Ishikawa (cell line): ENCODE measurements at regions not wholly inside any gene's neighbourhood (a gene's known extent, or its start where the extent isn't known, plus 50 kb on each side); places are given as distances from the start of the nearest gene placed in this dataset.

Experiments
- CEBPB ChIP-seq: IDR thresholded peaks from 2 replicates; pipeline ENCODE4 v1.6.1; 2012
- CREB1 ChIP-seq: IDR thresholded peaks from 2 replicates; pipeline ENCODE4 v1.6.1; 2012; ENCODE audit warnings: low read depth
- EGR1 ChIP-seq: IDR thresholded peaks from 2 replicates; pipeline ENCODE4 v1.6.1; 2012
- EP300 ChIP-seq: IDR thresholded peaks from 2 replicates; pipeline ENCODE4 v1.6.1; 2012; ENCODE audit warnings: borderline replicate concordance
- FOXM1 ChIP-seq: IDR thresholded peaks from 2 replicates; pipeline ENCODE4 v1.6.1; 2012; ENCODE audit warnings: low read depth, borderline replicate concordance
- NFIC ChIP-seq: IDR thresholded peaks from 2 replicates; pipeline ENCODE4 v1.6.1; 2012
- RAD21 ChIP-seq: IDR thresholded peaks from 2 replicates; pipeline ENCODE4 v1.6.1; 2012; ENCODE audit warnings: low read depth
- TAF1 ChIP-seq: IDR thresholded peaks from 2 replicates; pipeline ENCODE4 v1.6.1; 2012; ENCODE audit warnings: low read depth, mild to moderate bottlenecking
- TCF12 ChIP-seq: IDR thresholded peaks from 2 replicates; pipeline ENCODE4 v1.6.1; 2012; ENCODE audit warnings: low read depth
- TEAD4 ChIP-seq: IDR thresholded peaks from 2 replicates; pipeline ENCODE4 v1.6.1; 2012
- YY1 ChIP-seq: IDR thresholded peaks from 2 replicates; pipeline ENCODE4 v1.6.1; 2012; ENCODE audit warnings: low read depth
- ZBTB7A ChIP-seq: IDR thresholded peaks from 2 replicates; pipeline ENCODE4 v1.6.1; 2012; ENCODE audit warnings: low read depth
- TF ChIP-seq, protein P1 (sequence below): IDR thresholded peaks from 2 replicates; pipeline ENCODE4 v1.6.1; 2012
- TF ChIP-seq, protein P2 (sequence below): IDR thresholded peaks from 2 replicates; pipeline ENCODE4 v1.6.1; 2012; ENCODE audit warnings: low read depth, mild to moderate bottlenecking
- TF ChIP-seq, protein P3 (sequence below): IDR thresholded peaks from 2 replicates; pipeline ENCODE4 v1.6.1; 2012

DNA sequence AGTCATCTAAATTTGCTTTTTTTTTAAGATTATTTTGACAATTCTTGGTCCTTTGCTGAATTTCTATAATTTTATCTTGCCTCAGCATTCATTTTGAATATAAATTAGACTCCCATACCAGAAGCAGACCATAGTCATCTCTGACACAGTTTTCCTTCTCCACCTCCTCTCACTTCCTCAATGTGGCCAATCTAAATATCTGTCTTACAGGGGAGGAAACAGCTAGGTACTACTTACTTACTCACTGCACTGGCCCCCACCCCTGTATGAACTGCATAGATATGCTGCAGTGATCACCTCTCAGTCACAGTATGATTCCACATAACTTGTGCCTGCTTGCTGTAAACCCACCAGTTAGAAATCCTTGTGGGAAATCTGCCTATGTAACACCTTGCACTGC lies 665.6 kb downstream of the FGF9 start:
- no peak for TF ChIP-seq YY1
- TF ChIP-seq TAF1: no peak
- no peak for TF ChIP-seq EP300
- TF ChIP-seq, protein P1, sequence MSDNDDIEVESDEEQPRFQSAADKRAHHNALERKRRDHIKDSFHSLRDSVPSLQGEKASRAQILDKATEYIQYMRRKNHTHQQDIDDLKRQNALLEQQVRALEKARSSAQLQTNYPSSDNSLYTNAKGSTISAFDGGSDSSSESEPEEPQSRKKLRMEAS: no peak
- no peak for TF ChIP-seq TCF12
- no peak for TF ChIP-seq FOXM1
- no peak for TF ChIP-seq RAD21
- TF ChIP-seq ZBTB7A: no peak
- no peak for TF ChIP-seq TEAD4
- no peak for TF ChIP-seq NFIC
- no peak for TF ChIP-seq EGR1
- TF ChIP-seq CREB1: no peak
- TF ChIP-seq, protein P2, sequence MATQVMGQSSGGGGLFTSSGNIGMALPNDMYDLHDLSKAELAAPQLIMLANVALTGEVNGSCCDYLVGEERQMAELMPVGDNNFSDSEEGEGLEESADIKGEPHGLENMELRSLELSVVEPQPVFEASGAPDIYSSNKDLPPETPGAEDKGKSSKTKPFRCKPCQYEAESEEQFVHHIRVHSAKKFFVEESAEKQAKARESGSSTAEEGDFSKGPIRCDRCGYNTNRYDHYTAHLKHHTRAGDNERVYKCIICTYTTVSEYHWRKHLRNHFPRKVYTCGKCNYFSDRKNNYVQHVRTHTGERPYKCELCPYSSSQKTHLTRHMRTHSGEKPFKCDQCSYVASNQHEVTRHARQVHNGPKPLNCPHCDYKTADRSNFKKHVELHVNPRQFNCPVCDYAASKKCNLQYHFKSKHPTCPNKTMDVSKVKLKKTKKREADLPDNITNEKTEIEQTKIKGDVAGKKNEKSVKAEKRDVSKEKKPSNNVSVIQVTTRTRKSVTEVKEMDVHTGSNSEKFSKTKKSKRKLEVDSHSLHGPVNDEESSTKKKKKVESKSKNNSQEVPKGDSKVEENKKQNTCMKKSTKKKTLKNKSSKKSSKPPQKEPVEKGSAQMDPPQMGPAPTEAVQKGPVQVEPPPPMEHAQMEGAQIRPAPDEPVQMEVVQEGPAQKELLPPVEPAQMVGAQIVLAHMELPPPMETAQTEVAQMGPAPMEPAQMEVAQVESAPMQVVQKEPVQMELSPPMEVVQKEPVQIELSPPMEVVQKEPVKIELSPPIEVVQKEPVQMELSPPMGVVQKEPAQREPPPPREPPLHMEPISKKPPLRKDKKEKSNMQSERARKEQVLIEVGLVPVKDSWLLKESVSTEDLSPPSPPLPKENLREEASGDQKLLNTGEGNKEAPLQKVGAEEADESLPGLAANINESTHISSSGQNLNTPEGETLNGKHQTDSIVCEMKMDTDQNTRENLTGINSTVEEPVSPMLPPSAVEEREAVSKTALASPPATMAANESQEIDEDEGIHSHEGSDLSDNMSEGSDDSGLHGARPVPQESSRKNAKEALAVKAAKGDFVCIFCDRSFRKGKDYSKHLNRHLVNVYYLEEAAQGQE: no peak
- TF ChIP-seq, protein P3, sequence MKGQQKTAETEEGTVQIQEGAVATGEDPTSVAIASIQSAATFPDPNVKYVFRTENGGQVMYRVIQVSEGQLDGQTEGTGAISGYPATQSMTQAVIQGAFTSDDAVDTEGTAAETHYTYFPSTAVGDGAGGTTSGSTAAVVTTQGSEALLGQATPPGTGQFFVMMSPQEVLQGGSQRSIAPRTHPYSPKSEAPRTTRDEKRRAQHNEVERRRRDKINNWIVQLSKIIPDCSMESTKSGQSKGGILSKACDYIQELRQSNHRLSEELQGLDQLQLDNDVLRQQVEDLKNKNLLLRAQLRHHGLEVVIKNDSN: no peak
- TF ChIP-seq CEBPB: no peak

DNA sequence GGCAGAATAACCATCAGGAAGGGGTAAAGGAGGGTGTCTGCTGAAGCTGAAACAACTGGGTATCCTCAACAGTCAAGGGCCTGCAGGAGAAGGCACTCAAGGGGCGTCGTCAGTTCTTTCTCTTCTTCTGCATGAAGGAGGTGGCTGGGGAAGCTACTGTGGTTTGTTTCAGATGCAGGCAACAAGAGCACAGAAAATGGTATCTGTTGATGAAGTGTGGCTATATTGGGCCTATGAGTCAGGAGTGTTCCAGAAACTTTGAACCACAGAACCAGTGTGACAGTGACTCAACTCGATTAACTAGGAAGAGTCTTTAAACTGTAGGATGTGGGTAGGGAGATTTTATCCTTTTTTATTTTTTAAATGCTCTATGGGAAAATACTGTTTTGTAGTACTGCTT lies 686.3 kb downstream of the FGF9 start:
- TF ChIP-seq TEAD4 (no peak), EGR1 (no peak), CEBPB (no peak), YY1 (no peak), FOXM1 (no peak), CREB1 (no peak), TAF1 (no peak), TCF12 (no peak)
- TF ChIP-seq, protein P3: no peak
- TF ChIP-seq, protein P2: no peak
- TF ChIP-seq, protein P1: no peak

DNA sequence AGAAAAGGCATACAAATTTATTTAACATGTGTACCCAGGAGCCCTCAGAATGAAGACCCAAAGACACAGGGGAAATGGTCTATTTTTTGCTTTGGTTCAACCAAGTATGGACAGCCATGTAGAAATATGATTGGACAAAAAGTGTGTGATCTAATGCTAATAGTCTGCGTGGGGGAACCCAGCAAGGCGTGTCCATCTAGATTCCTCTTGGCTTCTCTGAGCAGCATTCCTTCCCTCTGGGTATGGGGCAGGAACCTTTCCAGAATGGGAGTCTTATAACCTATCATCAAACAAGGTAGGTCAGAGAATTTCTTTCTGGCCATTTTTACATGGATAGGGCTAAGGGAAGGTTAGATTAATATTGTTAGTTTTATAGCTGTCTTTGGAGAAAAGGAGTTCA lies 698.2 kb downstream of the FGF9 start:
- TF ChIP-seq EP300 (no peak), TAF1 (no peak), TEAD4 (no peak), RAD21 (no peak), ZBTB7A (no peak), YY1 (no peak), FOXM1 (no peak), TCF12 (no peak), NFIC (no peak), EGR1 (no peak), CREB1 (no peak)
- TF ChIP-seq, protein P1: no peak
- TF ChIP-seq, protein P3: no peak
- TF ChIP-seq, protein P2: no peak

DNA sequence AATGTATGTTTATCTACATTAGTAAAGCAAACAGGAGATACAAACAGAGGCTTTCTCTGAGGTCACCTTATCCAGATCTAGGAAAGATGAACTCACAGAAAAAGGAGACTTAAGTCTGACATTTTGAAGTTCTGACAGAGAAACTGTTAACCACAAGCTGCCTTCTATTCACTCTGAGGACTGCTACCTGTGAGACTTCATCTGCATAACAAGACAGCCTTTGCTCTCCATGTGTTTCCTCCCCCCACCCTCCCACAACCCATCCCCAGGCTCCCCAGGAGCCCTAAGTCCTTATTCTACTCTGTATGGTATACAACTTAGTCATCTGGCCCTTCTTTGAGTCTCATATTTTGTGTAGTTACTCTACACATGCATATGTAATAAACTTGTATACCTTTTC lies 699.0 kb downstream of the FGF9 start:
- no peak for TF ChIP-seq RAD21
- TF ChIP-seq, protein P2: no peak
- TF ChIP-seq EP300: no peak
- TF ChIP-seq FOXM1: no peak
- no peak for TF ChIP-seq NFIC
- no peak for TF ChIP-seq EGR1
- TF ChIP-seq, protein P3: no peak
- no peak for TF ChIP-seq TCF12
- no peak for TF ChIP-seq CEBPB
- TF ChIP-seq TAF1: no peak
- TF ChIP-seq CREB1: no peak
- no peak for TF ChIP-seq TEAD4
- no peak for TF ChIP-seq YY1
- no peak for TF ChIP-seq ZBTB7A
